HL-60 (cell line): ENCODE measurements at regions not wholly inside any gene's neighbourhood (a gene's known extent, or its start where the extent isn't known, plus 50 kb on each side); places are given as distances from the start of the nearest gene placed in this dataset.

Source experiments
- CTCF ChIP-seq: IDR thresholded peaks from one replicate; pipeline ENCODE4 v1.5.1; 2011; ENCODE audit warnings: low read length, control low read depth, inconsistent platforms; ENCODE audit not compliant: insufficient read depth
- REST ChIP-seq: IDR thresholded peaks from 2 replicates; pipeline ENCODE4 v1.6.1; 2012; ENCODE audit warnings: low read depth; ENCODE audit not compliant: insufficient replicate concordance

- no peak for TF ChIP-seq REST
- TF ChIP-seq CTCF = no peak
These were observed 398.6 kb upstream of the RASGEF1B start for GRCh38 chr4:81870275-81870674.
